Fibroblast of gingiva (primary cell): ENCODE measurements at regions not wholly inside any gene's neighbourhood (a gene's known extent, or its start where the extent isn't known, plus 50 kb on each side); places are given as distances from the start of the nearest gene placed in this dataset.
"Not testable (repeated sequence)": the region's sequence is repeated elsewhere in the genome, so short reads cannot be mapped to it uniquely, and the experiment has no call there.

Source experiments
- DNase-seq: peaks from one replicate; pipeline ENCODE4 v3.0.0-alpha.2; 2011; ENCODE audit warnings: low read depth

GRCh38 chr18:52063923-52064322 is 276.1 kb upstream of the DCC start:
- DNase-seq, result no peak

- no peak for DNase-seq
Observed at GRCh38 chr18:52069201-52069600, 270.8 kb upstream of the DCC start.

GRCh38 chr18:52070291-52070756 is 269.7 kb upstream of the DCC start:
- no peak for DNase-seq

GRCh38 chr18:52077251-52077983 is 262.6 kb upstream of the DCC start:
- no peak for DNase-seq

GRCh38 chr18:52082246-52082645 is 257.8 kb upstream of the DCC start:
- no peak for DNase-seq

- no peak for DNase-seq
Observed at GRCh38 chr18:52087140-52087539, 252.9 kb upstream of the DCC start.

GRCh38 chr18:52090005-52090404 is 250.0 kb upstream of the DCC start:
- no peak for DNase-seq

- DNase-seq, result no peak
Observed at GRCh38 chr18:52093171-52093570, 246.8 kb upstream of the DCC start.

- DNase-seq, result no peak
Observed at GRCh38 chr18:52118684-52119083, 221.3 kb upstream of the DCC start.

- DNase-seq, result no peak
Observed at GRCh38 chr18:52130624-52131301, 209.2 kb upstream of the DCC start.

- no peak for DNase-seq
Observed at GRCh38 chr18:52131845-52132244, 208.2 kb upstream of the DCC start.

GRCh38 chr18:52136532-52136931 is 203.5 kb upstream of the DCC start:
- no peak for DNase-seq

- no peak for DNase-seq
Observed at GRCh38 chr18:52140986-52141385, 199.0 kb upstream of the DCC start.

- DNase-seq, result no peak
Observed at GRCh38 chr18:52150050-52150449, 189.9 kb upstream of the DCC start.

- DNase-seq, result no peak
Observed at GRCh38 chr18:52152036-52152435, 188.0 kb upstream of the DCC start.

GRCh38 chr18:52156166-52156565 is 183.8 kb upstream of the DCC start:
- DNase-seq, result no peak

- no peak for DNase-seq
Observed at GRCh38 chr18:52160636-52161035, 179.4 kb upstream of the DCC start.

- DNase-seq, result no peak
Observed at GRCh38 chr18:52163478-52163877, 176.5 kb upstream of the DCC start.

GRCh38 chr18:52168131-52168530 is 171.9 kb upstream of the DCC start:
- DNase-seq, result not testable (repeated sequence)

GRCh38 chr18:52174220-52174619 is 165.8 kb upstream of the DCC start:
- no peak for DNase-seq

- no peak for DNase-seq
Observed at GRCh38 chr18:52175406-52175805, 164.6 kb upstream of the DCC start.

- DNase-seq, result no peak
Observed at GRCh38 chr18:52183107-52183506, 156.9 kb upstream of the DCC start.

GRCh38 chr18:52190195-52190594 is 149.8 kb upstream of the DCC start:
- no peak for DNase-seq

- no peak for DNase-seq
Observed at GRCh38 chr18:52190631-52191030, 149.4 kb upstream of the DCC start.
